ENCODE measurements at regions not wholly inside any gene's neighbourhood (a gene's known extent, or its start where the extent isn't known, plus 50 kb on each side); places are given as distances from the start of the nearest gene placed in this dataset.

DNA sequence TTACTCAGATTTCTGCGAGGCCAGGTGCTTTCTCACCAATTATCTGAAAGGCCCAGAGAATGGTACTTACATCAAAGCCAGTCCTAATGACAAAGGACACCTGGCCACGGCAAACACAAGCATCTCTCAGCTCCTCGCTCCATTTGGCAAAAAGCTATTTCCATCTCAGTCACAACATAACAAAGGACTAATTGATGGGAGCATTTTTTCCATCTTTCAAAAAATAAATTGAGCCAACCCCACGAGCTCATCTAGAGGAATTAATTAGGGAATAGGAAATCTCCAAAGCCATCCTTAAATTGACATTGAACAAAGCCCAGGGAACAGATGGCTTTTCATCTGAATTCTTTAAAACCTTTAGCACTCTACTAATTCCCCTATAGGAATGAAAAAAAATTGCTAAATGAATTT lies 236.7 kb downstream of the HAO1 start:
- TF ChIP-seq, protein P1, sequence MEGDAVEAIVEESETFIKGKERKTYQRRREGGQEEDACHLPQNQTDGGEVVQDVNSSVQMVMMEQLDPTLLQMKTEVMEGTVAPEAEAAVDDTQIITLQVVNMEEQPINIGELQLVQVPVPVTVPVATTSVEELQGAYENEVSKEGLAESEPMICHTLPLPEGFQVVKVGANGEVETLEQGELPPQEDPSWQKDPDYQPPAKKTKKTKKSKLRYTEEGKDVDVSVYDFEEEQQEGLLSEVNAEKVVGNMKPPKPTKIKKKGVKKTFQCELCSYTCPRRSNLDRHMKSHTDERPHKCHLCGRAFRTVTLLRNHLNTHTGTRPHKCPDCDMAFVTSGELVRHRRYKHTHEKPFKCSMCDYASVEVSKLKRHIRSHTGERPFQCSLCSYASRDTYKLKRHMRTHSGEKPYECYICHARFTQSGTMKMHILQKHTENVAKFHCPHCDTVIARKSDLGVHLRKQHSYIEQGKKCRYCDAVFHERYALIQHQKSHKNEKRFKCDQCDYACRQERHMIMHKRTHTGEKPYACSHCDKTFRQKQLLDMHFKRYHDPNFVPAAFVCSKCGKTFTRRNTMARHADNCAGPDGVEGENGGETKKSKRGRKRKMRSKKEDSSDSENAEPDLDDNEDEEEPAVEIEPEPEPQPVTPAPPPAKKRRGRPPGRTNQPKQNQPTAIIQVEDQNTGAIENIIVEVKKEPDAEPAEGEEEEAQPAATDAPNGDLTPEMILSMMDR (IDR thresholded peaks at IDR 0.05) = no peak
- Mint-ChIP-seq H3K27me3 (ENCODE audit: low read depth in 2 of 2) (peaks cover 0 to 2% of the 10 kb centered on the region in 2 donors), H3K4me1 (no peaks in the 10 kb centered on the region), H3K4me3 (no peak overlapping the region), H3K36me3 (no peaks in the 10 kb centered on the region), H3K27ac (no peak overlapping the region), H3K9me3 (peaks cover 9 to 10% of the 10 kb centered on the region in 2 donors)
- no peak overlapping the region for H3K27ac ChIP-seq (ENCODE audit: low read length)
- DNase-seq (no peak), ATAC-seq (no peak)
- H3K27me3 ChIP-seq (ENCODE audit: control insufficient read depth, insufficient read depth, low read length) = no peaks in the 10 kb centered on the region
- no peak overlapping the region for H3K4me3 ChIP-seq (ENCODE audit: low read length)
- intact Hi-C loops (cut with micrococcal nuclease) = no loop called here
- H3K4me1 ChIP-seq (ENCODE audit: control insufficient read depth, insufficient read depth, low read length) = no peaks in the 10 kb centered on the region
- H3K9me3 ChIP-seq (ENCODE audit: control insufficient read depth, insufficient read depth, low read length) = no peaks in the 10 kb centered on the region
- WGBS (ENCODE audit: insufficient coverage) = 79% methylated on average over 3 of the region's 4 CpGs
- H3K36me3 ChIP-seq (ENCODE audit: control insufficient read depth, insufficient read depth, low read length) = no peaks in the 10 kb centered on the region

DNA sequence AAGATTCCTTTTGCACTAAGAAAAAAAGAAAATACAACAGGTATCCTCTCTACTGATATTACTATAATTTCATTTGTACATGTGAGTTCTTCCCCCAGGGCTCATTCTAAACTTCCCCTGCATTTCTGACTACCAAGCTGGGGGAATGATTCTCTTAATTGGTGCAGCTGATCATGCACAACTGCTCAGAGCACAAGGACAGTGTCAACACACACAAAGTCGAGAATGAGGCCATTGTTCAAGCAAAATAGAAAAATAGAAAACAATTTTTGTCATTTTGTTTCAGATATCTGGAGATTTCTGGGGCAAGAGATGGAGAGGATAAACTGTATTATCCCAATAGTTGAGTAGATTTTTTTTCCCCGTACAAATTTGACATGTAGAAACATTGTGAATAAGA lies 236.3 kb downstream of the HAO1 start:
- no peaks in the 10 kb centered on the region for H3K27me3 ChIP-seq (ENCODE audit: control insufficient read depth, insufficient read depth, low read length)
- DNase-seq (no peak), ATAC-seq (no peak)
- WGBS (ENCODE audit: insufficient coverage) = 77% methylated on average over 1 of the region's 2 CpGs
- Mint-ChIP-seq H3K9me3 (peaks cover 9 to 10% of the 10 kb centered on the region in 2 donors), H3K27ac (no peak overlapping the region), H3K27me3 (ENCODE audit: low read depth in 2 of 2) (peaks cover 0 to 2% of the 10 kb centered on the region in 2 donors), H3K4me1 (no peaks in the 10 kb centered on the region), H3K4me3 (no peak overlapping the region), H3K36me3 (no peaks in the 10 kb centered on the region)
- TF ChIP-seq, protein P1 (IDR thresholded peaks at IDR 0.05) = no peak
- H3K27ac ChIP-seq (ENCODE audit: low read length) = no peak overlapping the region
- no peaks in the 10 kb centered on the region for H3K36me3 ChIP-seq (ENCODE audit: control insufficient read depth, insufficient read depth, low read length)
- intact Hi-C loops (cut with micrococcal nuclease) = no loop called here
- H3K4me3 ChIP-seq (ENCODE audit: low read length) = no peak overlapping the region
- H3K4me1 ChIP-seq (ENCODE audit: control insufficient read depth, insufficient read depth, low read length) = no peaks in the 10 kb centered on the region
- no peaks in the 10 kb centered on the region for H3K9me3 ChIP-seq (ENCODE audit: control insufficient read depth, insufficient read depth, low read length)

DNA sequence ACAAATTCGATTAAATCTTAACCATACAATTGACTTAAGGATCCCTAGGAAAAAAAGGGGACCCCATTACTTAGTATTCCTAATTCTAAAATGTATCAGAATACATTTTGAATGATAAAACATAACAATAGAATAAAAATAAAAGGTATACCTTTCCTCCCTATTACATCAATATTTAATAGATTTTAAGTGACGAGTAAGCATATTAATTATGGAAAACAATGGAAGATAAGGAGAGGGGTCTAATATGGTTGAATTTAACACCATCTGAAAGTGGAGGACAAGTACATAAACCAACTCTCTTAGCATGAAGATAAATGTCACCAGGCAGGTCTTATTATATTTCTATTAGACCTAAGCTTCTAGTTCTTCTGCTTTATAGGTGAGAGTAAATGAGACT lies 232.1 kb downstream of the HAO1 start:
- ATAC-seq (no peak), DNase-seq (no peak)
- Mint-ChIP-seq H3K4me1 (no peaks in the 10 kb centered on the region), H3K27ac (no peak overlapping the region), H3K4me3 (no peak overlapping the region), H3K36me3 (no peaks in the 10 kb centered on the region), H3K27me3 (ENCODE audit: low read depth in 2 of 2) (peaks cover 0 to 2% of the 10 kb centered on the region in 2 donors), H3K9me3 (peaks cover 0 to 5% of the 10 kb centered on the region in 2 donors)
- Histone ChIP-seq H3K9me3 (ENCODE audit: control insufficient read depth, insufficient read depth, low read length) (no peaks in the 10 kb centered on the region), H3K27me3 (ENCODE audit: control insufficient read depth, insufficient read depth, low read length) (no peaks in the 10 kb centered on the region), H3K36me3 (ENCODE audit: control insufficient read depth, insufficient read depth, low read length) (no peaks in the 10 kb centered on the region), H3K4me3 (ENCODE audit: low read length) (no peak overlapping the region), H3K4me1 (ENCODE audit: control insufficient read depth, insufficient read depth, low read length) (no peaks in the 10 kb centered on the region), H3K27ac (ENCODE audit: low read length) (no peak overlapping the region)
- TF ChIP-seq, protein P1 (IDR thresholded peaks at IDR 0.05) = no peak
- no CpG with 5 or more reads among the region's 2 CpGs for whole genome bisulfite sequencing (ENCODE audit: insufficient coverage)
- intact Hi-C loops (cut with micrococcal nuclease) = no loop called here

DNA sequence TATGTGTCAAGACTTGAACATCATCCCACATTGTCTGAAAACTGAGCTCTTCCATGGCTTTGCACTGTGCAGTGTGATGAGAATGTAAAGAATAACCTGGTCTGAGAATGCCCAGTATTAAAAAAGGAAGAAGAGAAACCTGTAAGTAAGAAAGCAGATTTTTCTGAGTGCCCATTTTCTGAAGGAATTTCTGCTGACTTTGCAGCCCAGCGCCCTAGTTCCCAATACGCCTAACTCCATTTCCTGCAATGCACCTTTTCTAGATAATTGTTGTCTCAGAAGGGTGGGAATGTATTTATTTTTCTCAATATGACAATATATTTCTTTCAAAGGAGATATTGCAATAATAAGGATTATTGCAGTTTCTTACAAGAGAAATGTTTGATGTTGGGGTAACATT lies 231.5 kb downstream of the HAO1 start:
- H3K27me3 Mint-ChIP-seq (ENCODE audit: low read depth in 2 of 2) = peaks cover 0 to 2% of the 10 kb centered on the region in 2 donors
- Histone ChIP-seq H3K4me1 (ENCODE audit: control insufficient read depth, insufficient read depth, low read length) (no peaks in the 10 kb centered on the region), H3K27ac (ENCODE audit: low read length) (no peak overlapping the region), H3K36me3 (ENCODE audit: control insufficient read depth, insufficient read depth, low read length) (no peaks in the 10 kb centered on the region), H3K27me3 (ENCODE audit: control insufficient read depth, insufficient read depth, low read length) (no peaks in the 10 kb centered on the region), H3K4me3 (ENCODE audit: low read length) (no peak overlapping the region), H3K9me3 (ENCODE audit: control insufficient read depth, insufficient read depth, low read length) (no peaks in the 10 kb centered on the region)
- DNase-seq (no peak), ATAC-seq (no peak)
- 94% methylated on average over 2 of the region's 2 CpGs for WGBS (ENCODE audit: insufficient coverage)
- intact Hi-C loops (cut with micrococcal nuclease) = no loop called here
- H3K27ac Mint-ChIP-seq = no peak overlapping the region
- H3K36me3 Mint-ChIP-seq = no peaks in the 10 kb centered on the region
- no peak overlapping the region for H3K4me3 Mint-ChIP-seq
- no peaks in the 10 kb centered on the region for H3K4me1 Mint-ChIP-seq
- peaks cover 0 to 5% of the 10 kb centered on the region in 2 donors for H3K9me3 Mint-ChIP-seq
- TF ChIP-seq, protein P1 (IDR thresholded peaks at IDR 0.05) = no peak

Measured in natural killer cell (primary cell).